Mesenchymal stem cell (in vitro differentiated cells and primary cell): ENCODE measurements at regions not wholly inside any gene's neighbourhood (a gene's known extent, or its start where the extent isn't known, plus 50 kb on each side); places are given as distances from the start of the nearest gene placed in this dataset.
"Not testable (repeated sequence)": the region's sequence is repeated elsewhere in the genome, so short reads cannot be mapped to it uniquely, and the experiment has no call there.

Experiments
- DNase-seq: peaks from one replicate; pipeline ENCODE4 v3.0.0-alpha.2; 2013
- H2AFZ ChIP-seq: one replicate; pipeline ENCODE4 v1.6.1; 2013; ENCODE audit warnings: low read depth, mild to moderate bottlenecking, control low read depth, inconsistent platforms, low read length, moderate library complexity
- H2AK5ac ChIP-seq: 2 replicates; pipeline ENCODE4 v1.6.1; 2013; ENCODE audit warnings: low read length, moderate library complexity, mild to moderate bottlenecking, inconsistent platforms; ENCODE audit not compliant: severe bottlenecking
- H2BK120ac ChIP-seq: one replicate; pipeline ENCODE4 v1.6.1; 2013; ENCODE audit warnings: low read depth, mild to moderate bottlenecking, inconsistent platforms, low read length, moderate library complexity
- H2BK12ac ChIP-seq, 2 experiments: one replicate each; pipeline ENCODE4 v1.6.1; 2013; ENCODE audit warnings: inconsistent platforms in 2 of 2, low read length in 2 of 2, mild to moderate bottlenecking in 2 of 2, moderate library complexity in 2 of 2, control low read depth in 1 of 2
- H2BK15ac ChIP-seq: one replicate; pipeline ENCODE4 v1.6.1; 2013; ENCODE audit warnings: mild to moderate bottlenecking, low read depth, inconsistent platforms; ENCODE audit not compliant: poor library complexity, severe bottlenecking
- H2BK5ac ChIP-seq: 2 replicates; pipeline ENCODE4 v1.6.1; 2013; ENCODE audit warnings: low read depth, mild to moderate bottlenecking, low read length, control low read depth, inconsistent platforms; ENCODE audit not compliant: poor library complexity, severe bottlenecking
- H3K14ac ChIP-seq, 2 experiments: one replicate each; pipeline ENCODE4 v1.6.1; 2013; ENCODE audit warnings: inconsistent platforms in 2 of 2, low read length in 2 of 2, control low read depth in 1 of 2, mild to moderate bottlenecking in 1 of 2, moderate library complexity in 1 of 2
- H3K18ac ChIP-seq, 2 experiments: one replicate each; pipeline ENCODE4 v1.6.1; 2013; ENCODE audit warnings: inconsistent platforms in 2 of 2, low read length in 2 of 2, control low read depth in 1 of 2, low read depth in 1 of 2, mild to moderate bottlenecking in 1 of 2
- H3K23ac ChIP-seq, 2 experiments: one replicate each; pipeline ENCODE4 v1.6.1; 2013; ENCODE audit warnings: inconsistent platforms in 2 of 2, low read length in 2 of 2, mild to moderate bottlenecking in 2 of 2, moderate library complexity in 2 of 2, control low read depth in 1 of 2
- H3K27ac ChIP-seq: 2 replicates; pipeline ENCODE4 v1.5.1; 2013; ENCODE audit warnings: mild to moderate bottlenecking, moderate library complexity, low read length, control low read depth, inconsistent platforms; ENCODE audit not compliant: poor library complexity, severe bottlenecking
- H3K27me3 ChIP-seq, 2 experiments: 2 replicates each; pipeline versions ENCODE4 v1.6.1 to v1.7.0; 2013; ENCODE audit warnings: low read length in 2 of 2, mild to moderate bottlenecking in 2 of 2, moderate library complexity in 2 of 2, control low read depth in 1 of 2, inconsistent platforms in 1 of 2; ENCODE audit not compliant: control insufficient read depth in 1 of 2, insufficient read depth in 1 of 2
- H3K36me3 ChIP-seq, 2 experiments: 2 replicates each; pipeline versions ENCODE4 v1.6.1 to v1.7.0; 2013; ENCODE audit warnings: low read length in 2 of 2, control low read depth in 1 of 2, inconsistent platforms in 1 of 2, low read depth in 1 of 2, mild to moderate bottlenecking in 1 of 2; ENCODE audit not compliant: insufficient read depth in 2 of 2, control insufficient read depth in 1 of 2
- H3K4ac ChIP-seq, 2 experiments: one replicate each; pipeline ENCODE4 v1.6.1; 2013; ENCODE audit warnings: inconsistent platforms in 2 of 2, low read length in 2 of 2, mild to moderate bottlenecking in 2 of 2, moderate library complexity in 2 of 2, control low read depth in 1 of 2, low read depth in 1 of 2
- H3K4me1 ChIP-seq: 2 replicates; pipeline ENCODE4 v1.6.1; 2013; ENCODE audit warnings: low read depth, low read length, control low read depth; ENCODE audit not compliant: control insufficient read depth, insufficient read depth
- H3K4me2 ChIP-seq: 2 replicates; pipeline ENCODE4 v1.6.1; 2013; ENCODE audit warnings: low read length, mild to moderate bottlenecking, inconsistent platforms; ENCODE audit not compliant: poor library complexity, severe bottlenecking
- H3K4me3 ChIP-seq, 2 experiments: 2 replicates each; pipeline versions ENCODE4 v1.5.1 to v1.7.0; 2013; ENCODE audit warnings: low read length in 2 of 2, mild to moderate bottlenecking in 2 of 2, control low read depth in 1 of 2, low read depth in 1 of 2; ENCODE audit not compliant: insufficient read depth in 1 of 2
- H3K79me1 ChIP-seq: replicated peaks from 2 replicates; pipeline ENCODE4 v1.6.1; 2013; ENCODE audit warnings: mild to moderate bottlenecking, control low read depth, low read length, inconsistent platforms; ENCODE audit not compliant: poor library complexity, severe bottlenecking
- H3K9ac ChIP-seq: 2 replicates; pipeline ENCODE4 v1.7.0; 2013; ENCODE audit warnings: mild to moderate bottlenecking, low read length, moderate library complexity
- H3K9me3 ChIP-seq: 2 replicates; pipeline ENCODE4 v1.7.0; 2013; ENCODE audit warnings: mild to moderate bottlenecking, low read length; ENCODE audit not compliant: control insufficient read depth
- H4K8ac ChIP-seq: one replicate; pipeline ENCODE4 v1.6.1; 2013; ENCODE audit warnings: inconsistent platforms, mild to moderate bottlenecking, low read length, moderate library complexity
- H4K91ac ChIP-seq: one replicate; pipeline ENCODE4 v1.6.1; 2013; ENCODE audit warnings: mild to moderate bottlenecking, low read length, inconsistent platforms
- WGBS: methylation state at CpG from one replicate; pipeline ENCODE4 v1.1.7; 2013; ENCODE audit warnings: mixed read lengths; 5-methylcytosine and 5-hydroxymethylcytosine counted together

DNA sequence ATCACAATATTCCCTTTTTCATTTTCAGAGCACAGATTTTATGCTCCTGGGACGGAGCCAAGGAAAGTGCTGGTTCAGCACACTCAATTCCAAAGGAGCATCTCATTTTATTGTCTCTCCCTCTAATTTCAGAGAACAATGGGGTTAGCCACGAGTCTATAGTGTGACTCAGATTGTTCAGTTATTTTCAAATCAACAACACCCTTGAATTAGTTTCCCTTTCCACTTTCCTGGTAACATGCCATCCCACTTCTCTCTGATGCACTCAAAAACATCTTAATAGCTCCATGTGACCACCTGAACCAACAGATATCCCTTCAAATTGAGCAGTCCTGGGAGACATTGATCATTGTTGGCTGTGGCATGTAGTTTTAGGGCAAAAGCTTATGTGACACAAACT is 389.7 kb upstream of the MDFIC2 start:
- Histone ChIP-seq H3K36me3 (no peaks in the 10 kb centered on the region), H3K27ac (no peak overlapping the region), H3K9me3 (no peaks in the 10 kb centered on the region), H3K18ac (no peak overlapping the region), H3K4me3 (no peak overlapping the region), H3K9ac (no peak overlapping the region), H3K27me3 (no peaks in the 10 kb centered on the region), H2BK5ac (no peak overlapping the region), H2BK120ac (no peak overlapping the region), H4K91ac (no peak overlapping the region), H2AFZ (no peak overlapping the region), H3K23ac (no peak overlapping the region), H2AK5ac (no peak overlapping the region), H3K4me2 (no peak overlapping the region), H2BK15ac (no peak overlapping the region), H3K14ac (no peak overlapping the region), H3K4me1 (no peaks in the 10 kb centered on the region), H2BK12ac (no peak overlapping the region), H3K79me1 (no peaks in the 10 kb centered on the region), H3K4ac (no peak overlapping the region), H4K8ac (no peak overlapping the region)
- WGBS, result 71% methylated on average over 2 of the region's 2 CpGs
- no peak for DNase-seq

DNA sequence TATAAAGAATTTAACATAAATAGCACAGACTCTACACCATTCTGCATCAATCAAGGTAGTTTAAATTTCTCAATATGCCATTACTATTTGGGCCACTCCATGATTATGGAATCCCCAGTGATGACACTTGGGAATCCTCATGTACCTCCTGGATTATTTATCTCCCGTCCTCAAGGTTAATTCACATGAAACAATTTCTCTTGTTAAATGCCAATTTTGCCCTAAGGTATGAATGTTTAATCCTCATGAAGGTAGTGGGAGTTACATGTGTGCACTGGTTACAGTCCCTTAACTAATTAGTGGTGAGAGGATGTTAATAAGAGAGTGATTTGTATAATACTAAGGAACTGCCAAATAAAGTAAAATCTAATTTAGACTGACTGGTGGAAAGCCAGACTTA is 372.3 kb upstream of the MDFIC2 start:
- H3K4me3 ChIP-seq, result no peak overlapping the region
- H3K27me3 ChIP-seq, result no peaks in the 10 kb centered on the region
- H3K4me2 ChIP-seq, result no peak overlapping the region
- no peak overlapping the region for H3K14ac ChIP-seq
- H2AK5ac ChIP-seq, result no peak overlapping the region
- H2BK15ac ChIP-seq, result no peak overlapping the region
- no peaks in the 10 kb centered on the region for H3K4me1 ChIP-seq
- no peaks in the 10 kb centered on the region for H3K79me1 ChIP-seq
- no peak overlapping the region for H3K9ac ChIP-seq
- no CpG with 5 or more reads among the region's 1 CpG for WGBS
- H3K4ac ChIP-seq, result no peak overlapping the region
- no peak overlapping the region for H4K8ac ChIP-seq
- H3K23ac ChIP-seq, result no peak overlapping the region
- no peak overlapping the region for H2BK120ac ChIP-seq
- H2BK5ac ChIP-seq, result no peak overlapping the region
- H2BK12ac ChIP-seq, result no peak overlapping the region
- H4K91ac ChIP-seq, result no peak overlapping the region
- H3K27ac ChIP-seq, result no peak overlapping the region
- H3K18ac ChIP-seq, result no peak overlapping the region
- H3K9me3 ChIP-seq, result no peaks in the 10 kb centered on the region
- no peaks in the 10 kb centered on the region for H3K36me3 ChIP-seq
- H2AFZ ChIP-seq, result no peak overlapping the region
- no peak for DNase-seq

- H2BK15ac ChIP-seq, H2BK120ac ChIP-seq, H3K18ac ChIP-seq, H3K14ac ChIP-seq, H3K9ac ChIP-seq, H2AK5ac ChIP-seq, H4K8ac ChIP-seq, H3K79me1 ChIP-seq, H3K27ac ChIP-seq, H3K4me2 ChIP-seq, DNase-seq, H2BK12ac ChIP-seq, H3K27me3 ChIP-seq, H3K36me3 ChIP-seq, H3K23ac ChIP-seq, H3K4me1 ChIP-seq, H2AFZ ChIP-seq, H4K91ac ChIP-seq, H3K9me3 ChIP-seq, H2BK5ac ChIP-seq, H3K4me3 ChIP-seq, H3K4ac ChIP-seq: not testable (repeated sequence)
- no CpG with 5 or more reads among the region's 3 CpGs for WGBS
Measured at GRCh38 chr3:70675810-70676209, 363.4 kb upstream of the MDFIC2 start.

DNA sequence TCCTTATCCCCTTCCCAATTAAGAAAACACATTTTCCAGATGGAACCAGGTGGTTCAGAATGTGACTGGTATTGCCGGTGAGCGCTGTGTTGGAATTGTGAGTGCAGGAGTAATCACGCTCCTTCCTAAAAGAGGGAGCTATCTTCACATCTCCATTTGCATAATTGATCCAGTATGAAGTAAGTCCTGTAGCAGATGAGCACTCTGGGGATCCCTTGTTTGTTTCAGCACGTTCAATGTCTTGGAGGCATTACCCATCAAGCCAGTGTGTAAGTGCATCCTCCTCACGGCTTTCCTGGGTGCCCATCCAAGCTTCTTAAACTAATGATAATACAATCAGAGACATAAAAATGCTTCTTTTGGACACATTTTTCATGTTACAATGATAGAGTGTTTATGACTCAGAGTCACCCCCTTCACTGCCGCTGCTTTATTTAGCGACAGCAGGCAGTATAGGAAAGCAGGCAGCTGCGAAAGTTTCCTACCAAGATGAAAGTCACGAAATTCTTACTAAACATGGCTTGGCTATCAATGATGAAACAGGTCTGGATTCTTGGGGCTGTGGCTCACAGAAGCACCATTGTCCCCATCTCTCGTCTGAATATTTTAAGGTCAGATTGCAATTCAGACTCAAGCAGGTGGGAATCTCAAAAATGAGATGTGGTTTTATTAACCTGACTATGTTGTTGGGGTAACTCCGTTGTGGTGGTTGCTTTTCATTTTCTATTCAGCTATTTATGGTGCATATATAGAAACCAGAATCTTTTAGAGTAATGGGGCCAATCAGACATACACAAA is 346.3 kb upstream of the MDFIC2 start:
- Histone ChIP-seq H2BK5ac (no peak overlapping the region), H3K36me3 (no peaks in the 10 kb centered on the region), H4K91ac (no peak overlapping the region), H3K79me1 (no peaks in the 10 kb centered on the region), H4K8ac (no peak overlapping the region), H2BK15ac (no peak overlapping the region), H3K18ac (no peak overlapping the region), H2AK5ac (no peak overlapping the region), H3K27me3 (peaks cover 10 to 16% of the 10 kb centered on the region in 2 experiments), H3K23ac (no peak overlapping the region), H2BK12ac (no peak overlapping the region), H3K4me1 (no peaks in the 10 kb centered on the region), H3K27ac (no peak overlapping the region), H3K9me3 (no peaks in the 10 kb centered on the region), H3K14ac (no peak overlapping the region), H2AFZ (no peak overlapping the region), H3K9ac (no peak overlapping the region), H3K4me2 (no peak overlapping the region), H3K4ac (no peak overlapping the region), H3K4me3 (no peak overlapping the region), H2BK120ac (no peak overlapping the region)
- no peak for DNase-seq
- WGBS, result 83% methylated on average over 9 of the region's 11 CpGs
